Panc1 (cell line): ENCODE measurements at regions not wholly inside any gene's neighbourhood (a gene's known extent, or its start where the extent isn't known, plus 50 kb on each side); places are given as distances from the start of the nearest gene placed in this dataset.

Experiments used
- POLR2AphosphoS5 ChIP-seq: IDR thresholded peaks from 2 replicates; pipeline ENCODE4 v1.6.1; 2012; ENCODE audit warnings: mild to moderate bottlenecking, low read depth, low read length, moderate library complexity
- TF ChIP-seq, protein P1 (sequence below): fragments of 450-650 bp; IDR thresholded peaks from 2 replicates; pipeline ENCODE4 v1.5.1; 2017; ENCODE audit warnings: mild to moderate bottlenecking

DNA sequence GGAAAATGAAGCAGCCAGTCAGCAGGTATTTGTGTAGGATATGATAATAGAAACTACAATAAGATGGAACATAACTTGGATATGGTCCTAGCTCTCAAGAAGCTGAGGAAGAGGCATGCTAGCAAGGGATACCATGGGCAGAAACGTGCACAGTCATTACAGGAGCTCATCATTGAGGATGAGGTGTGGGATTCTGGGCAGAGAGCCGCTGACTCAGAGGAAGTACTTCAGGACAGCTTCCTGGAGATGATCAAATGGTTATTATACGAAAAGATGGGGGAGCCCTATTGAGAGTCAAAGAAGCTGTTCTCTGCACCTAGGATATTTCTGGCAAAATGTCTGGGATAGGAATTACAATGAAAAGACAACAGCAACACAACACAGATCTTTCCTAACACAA, 116.0 kb upstream of the PDE5A start:
- TF ChIP-seq, protein P1, sequence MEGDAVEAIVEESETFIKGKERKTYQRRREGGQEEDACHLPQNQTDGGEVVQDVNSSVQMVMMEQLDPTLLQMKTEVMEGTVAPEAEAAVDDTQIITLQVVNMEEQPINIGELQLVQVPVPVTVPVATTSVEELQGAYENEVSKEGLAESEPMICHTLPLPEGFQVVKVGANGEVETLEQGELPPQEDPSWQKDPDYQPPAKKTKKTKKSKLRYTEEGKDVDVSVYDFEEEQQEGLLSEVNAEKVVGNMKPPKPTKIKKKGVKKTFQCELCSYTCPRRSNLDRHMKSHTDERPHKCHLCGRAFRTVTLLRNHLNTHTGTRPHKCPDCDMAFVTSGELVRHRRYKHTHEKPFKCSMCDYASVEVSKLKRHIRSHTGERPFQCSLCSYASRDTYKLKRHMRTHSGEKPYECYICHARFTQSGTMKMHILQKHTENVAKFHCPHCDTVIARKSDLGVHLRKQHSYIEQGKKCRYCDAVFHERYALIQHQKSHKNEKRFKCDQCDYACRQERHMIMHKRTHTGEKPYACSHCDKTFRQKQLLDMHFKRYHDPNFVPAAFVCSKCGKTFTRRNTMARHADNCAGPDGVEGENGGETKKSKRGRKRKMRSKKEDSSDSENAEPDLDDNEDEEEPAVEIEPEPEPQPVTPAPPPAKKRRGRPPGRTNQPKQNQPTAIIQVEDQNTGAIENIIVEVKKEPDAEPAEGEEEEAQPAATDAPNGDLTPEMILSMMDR = no peak
- TF ChIP-seq POLR2AphosphoS5 = no peak
